ENCODE measurements at regions not wholly inside any gene's neighbourhood (a gene's known extent, or its start where the extent isn't known, plus 50 kb on each side); places are given as distances from the start of the nearest gene placed in this dataset.

DNA sequence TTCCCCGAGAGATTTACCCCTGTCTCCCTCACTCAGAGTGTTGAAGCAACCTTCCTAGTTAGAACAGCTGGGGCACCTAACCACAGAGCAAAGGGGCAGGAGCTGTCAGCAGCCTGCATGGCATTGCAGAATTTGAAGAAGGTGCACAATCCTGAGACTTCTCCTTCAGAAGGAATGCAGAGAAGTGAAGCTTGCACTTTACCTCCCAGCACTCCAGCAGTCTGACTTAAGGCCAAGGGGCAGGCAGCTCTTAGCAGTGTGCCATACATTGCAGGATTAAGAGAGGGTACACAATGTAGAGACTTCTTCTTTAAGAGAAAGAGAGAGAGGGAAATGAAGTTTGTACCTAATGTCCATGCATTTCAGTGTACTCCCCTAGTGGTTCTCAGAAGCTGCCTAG lies 236.0 kb upstream of the FBXL7 start:
- TF ChIP-seq, protein P1, sequence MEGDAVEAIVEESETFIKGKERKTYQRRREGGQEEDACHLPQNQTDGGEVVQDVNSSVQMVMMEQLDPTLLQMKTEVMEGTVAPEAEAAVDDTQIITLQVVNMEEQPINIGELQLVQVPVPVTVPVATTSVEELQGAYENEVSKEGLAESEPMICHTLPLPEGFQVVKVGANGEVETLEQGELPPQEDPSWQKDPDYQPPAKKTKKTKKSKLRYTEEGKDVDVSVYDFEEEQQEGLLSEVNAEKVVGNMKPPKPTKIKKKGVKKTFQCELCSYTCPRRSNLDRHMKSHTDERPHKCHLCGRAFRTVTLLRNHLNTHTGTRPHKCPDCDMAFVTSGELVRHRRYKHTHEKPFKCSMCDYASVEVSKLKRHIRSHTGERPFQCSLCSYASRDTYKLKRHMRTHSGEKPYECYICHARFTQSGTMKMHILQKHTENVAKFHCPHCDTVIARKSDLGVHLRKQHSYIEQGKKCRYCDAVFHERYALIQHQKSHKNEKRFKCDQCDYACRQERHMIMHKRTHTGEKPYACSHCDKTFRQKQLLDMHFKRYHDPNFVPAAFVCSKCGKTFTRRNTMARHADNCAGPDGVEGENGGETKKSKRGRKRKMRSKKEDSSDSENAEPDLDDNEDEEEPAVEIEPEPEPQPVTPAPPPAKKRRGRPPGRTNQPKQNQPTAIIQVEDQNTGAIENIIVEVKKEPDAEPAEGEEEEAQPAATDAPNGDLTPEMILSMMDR (IDR thresholded peaks at IDR 0.05; ENCODE audit: insufficient read depth, low read depth, low read length): no peak
- no peak for TF ChIP-seq EZH2 (IDR thresholded peaks at IDR 0.05; ENCODE audit: insufficient read depth, low read length)

All from astrocyte (in vitro differentiated cells and primary cell).